IMR-90 (cell line): ENCODE measurements at regions not wholly inside any gene's neighbourhood (a gene's known extent, or its start where the extent isn't known, plus 50 kb on each side); places are given as distances from the start of the nearest gene placed in this dataset.

Source experiments
- ATAC-seq: fragments of 200-7000 bp; cut with Tn5 transposase; 2 replicates; pipeline ENCODE4 v1.9.1; 2020; ENCODE audit warnings: low read depth, mild to moderate bottlenecking, moderate library complexity
- BruUV-seq: library from RNA; stranded (reverse); fragments of 400-500 nt; replicated peaks from 2 replicates; lab custom pipeline; 2021; lab: Mats Ljungman, UMichigan
- CTCF ChIA-PET: fragments of 300-600 bp; formaldehyde crosslinking; extraction: SDS; loops from one replicate; lab custom pipeline; 2021; ENCODE audit warnings: antibody characterized with exemption; lab: Yijun Ruan, JAX
- POLR2A ChIA-PET: fragments of 300-600 bp; sonication (Branson Sonifier 250); formaldehyde crosslinking; loops from one replicate; lab custom pipeline; 2022; ENCODE audit warnings: antibody characterized with exemption; ENCODE audit not compliant: unreplicated experiment; lab: Charles Lee
- DNase-seq: peaks from one replicate; pipeline ENCODE4 v3.0.0; 2013
- H2AFZ ChIP-seq: replicated peaks from 2 replicates; pipeline ENCODE3; 2013; ENCODE audit warnings: low read length, mild to moderate bottlenecking; ENCODE audit not compliant: poor library complexity
- H2AK5ac ChIP-seq: 2 replicates; pipeline ENCODE4 v1.6.1; 2013; ENCODE audit warnings: low read depth, low read length, inconsistent platforms
- H2AK9ac ChIP-seq: replicated peaks from 2 replicates; pipeline ENCODE3; 2013; ENCODE audit warnings: mild to moderate bottlenecking, low read depth, low read length, moderate library complexity; ENCODE audit not compliant: poor library complexity
- H2BK120ac ChIP-seq: 2 replicates; pipeline ENCODE4 v1.6.1; 2013; ENCODE audit warnings: low read depth, low read length, inconsistent platforms
- H2BK15ac ChIP-seq: 3 replicates; pipeline ENCODE4 v1.6.1; 2013; ENCODE audit warnings: low read depth, low read length, inconsistent platforms
- H2BK20ac ChIP-seq: 2 replicates; pipeline ENCODE4 v1.6.1; 2013; ENCODE audit warnings: low read depth, mild to moderate bottlenecking, inconsistent platforms, low read length, moderate library complexity
- H2BK5ac ChIP-seq: 2 replicates; pipeline ENCODE4 v1.6.1; 2013; ENCODE audit warnings: mild to moderate bottlenecking, low read depth, low read length, inconsistent platforms; ENCODE audit not compliant: poor library complexity, severe bottlenecking
- H3K14ac ChIP-seq: replicated peaks from 2 replicates; pipeline ENCODE4 v1.6.1; 2013; ENCODE audit warnings: low read depth, low read length, inconsistent platforms
- H3K18ac ChIP-seq: 2 replicates; pipeline ENCODE4 v1.6.1; 2013; ENCODE audit warnings: low read depth, low read length, control low read depth
- H3K23ac ChIP-seq: 2 replicates; pipeline ENCODE4 v1.6.1; 2013; ENCODE audit warnings: low read depth, low read length, inconsistent platforms
- H3K27ac ChIP-seq: 2 replicates; pipeline ENCODE4 v1.5.1; 2013; ENCODE audit warnings: mild to moderate bottlenecking, control low read depth, low read length; ENCODE audit not compliant: insufficient read depth
- H3K27me3 ChIP-seq: 2 replicates; pipeline ENCODE4 v1.6.1; 2013; ENCODE audit warnings: low read length; ENCODE audit not compliant: control insufficient read depth, insufficient read depth
- H3K36me3 ChIP-seq: 2 replicates; pipeline ENCODE4 v1.6.1; 2013; ENCODE audit warnings: low read length, mixed read lengths; ENCODE audit not compliant: control insufficient read depth, insufficient read depth
- H3K4ac ChIP-seq: 2 replicates; pipeline ENCODE4 v1.6.1; 2013; ENCODE audit warnings: low read depth, low read length, inconsistent platforms
- H3K4me1 ChIP-seq: 2 replicates; pipeline ENCODE4 v1.6.1; 2013; ENCODE audit warnings: low read length, mixed read lengths; ENCODE audit not compliant: control insufficient read depth, insufficient read depth
- H3K4me2 ChIP-seq: 2 replicates; pipeline ENCODE4 v1.6.1; 2013; ENCODE audit warnings: low read depth, mild to moderate bottlenecking, control low read depth, low read length, moderate library complexity
- H3K4me3 ChIP-seq: 2 replicates; pipeline ENCODE4 v1.5.1; 2013; ENCODE audit warnings: low read depth, mild to moderate bottlenecking, control low read depth, low read length, moderate library complexity; ENCODE audit not compliant: insufficient read depth
- H3K56ac ChIP-seq: 2 replicates; pipeline ENCODE4 v1.6.1; 2013; ENCODE audit warnings: low read length, inconsistent platforms; ENCODE audit not compliant: insufficient read depth; ENCODE audit errors: extremely low read depth
- H3K79me1 ChIP-seq, 2 experiments: 2 replicates each; pipeline ENCODE4 v1.6.1; 2013; ENCODE audit warnings: low read length in 2 of 2, inconsistent platforms in 1 of 2, low read depth in 1 of 2
- H3K9ac ChIP-seq: 2 replicates; pipeline ENCODE4 v1.6.1; 2013; ENCODE audit warnings: low read depth, low read length, control low read depth
- H3K9me1 ChIP-seq: 2 replicates; pipeline ENCODE4 v1.6.1; 2013; ENCODE audit warnings: low read length, inconsistent platforms; ENCODE audit not compliant: insufficient read depth
- H3K9me3 ChIP-seq: 2 replicates; pipeline ENCODE4 v1.6.1; 2013; ENCODE audit warnings: low read length; ENCODE audit not compliant: control insufficient read depth, insufficient read depth
- H4K20me1 ChIP-seq: 2 replicates; pipeline ENCODE4 v1.6.1; 2013; ENCODE audit warnings: low read length, inconsistent platforms; ENCODE audit not compliant: insufficient read depth
- H4K5ac ChIP-seq: 2 replicates; pipeline ENCODE4 v1.6.1; 2013; ENCODE audit warnings: mild to moderate bottlenecking, low read depth, low read length, control low read depth
- H4K8ac ChIP-seq, 2 experiments: 2 replicates each; pipeline ENCODE4 v1.6.1; 2013; ENCODE audit warnings: low read depth in 2 of 2, low read length in 2 of 2, control low read depth in 1 of 2, inconsistent platforms in 1 of 2
- H4K91ac ChIP-seq: 2 replicates; pipeline ENCODE4 v1.6.1; 2013; ENCODE audit warnings: low read depth, low read length, inconsistent platforms; ENCODE audit not compliant: insufficient read depth
- CEBPB ChIP-seq: IDR thresholded peaks from 2 replicates; pipeline ENCODE4 v1.6.1; 2012; ENCODE audit warnings: low read depth, low read length, improper control_type of control experiment
- CHD1 ChIP-seq: IDR thresholded peaks from 2 replicates; pipeline ENCODE4 v1.6.1; 2012; ENCODE audit warnings: low read depth, low read length, improper control_type of control experiment
- FOS ChIP-seq: fragments of 150-350 bp; IDR thresholded peaks from 2 replicates; pipeline ENCODE4 v1.6.1; 2016; ENCODE audit warnings: low read depth, low read length
- MAFK ChIP-seq: IDR thresholded peaks from 2 replicates; pipeline ENCODE4 v1.6.1; 2012; ENCODE audit warnings: low read depth, low read length, improper control_type of control experiment
- MAZ ChIP-seq: IDR thresholded peaks from 2 replicates; pipeline ENCODE4 v1.6.1; 2012; ENCODE audit warnings: low read depth, mild to moderate bottlenecking, low read length, improper control_type of control experiment, moderate library complexity, borderline replicate concordance
- MXI1 ChIP-seq: IDR thresholded peaks from 2 replicates; pipeline ENCODE4 v1.6.1; 2012; ENCODE audit warnings: low read depth, mild to moderate bottlenecking, low read length, moderate library complexity, borderline replicate concordance
- NFE2L2 ChIP-seq: fragments of 150-350 bp; IDR thresholded peaks from 2 replicates; pipeline ENCODE4 v1.6.1; 2016; ENCODE audit warnings: low read depth, mild to moderate bottlenecking, low read length
- POLR2A ChIP-seq: IDR thresholded peaks from 2 replicates; pipeline ENCODE4 v1.6.1; 2012; ENCODE audit warnings: mild to moderate bottlenecking, low read depth, low read length
- RAD21 ChIP-seq: IDR thresholded peaks from 2 replicates; pipeline ENCODE4 v1.6.1; 2012; ENCODE audit warnings: low read length, improper control_type of control experiment
- RCOR1 ChIP-seq: IDR thresholded peaks from 2 replicates; pipeline ENCODE4 v1.6.1; 2012; ENCODE audit warnings: mild to moderate bottlenecking, low read length, improper control_type of control experiment; ENCODE audit not compliant: insufficient replicate concordance
- RFX5 ChIP-seq: IDR thresholded peaks from 2 replicates; pipeline ENCODE4 v1.8.0; 2012; ENCODE audit warnings: low read depth, mild to moderate bottlenecking, low read length, moderate library complexity
- SMC3 ChIP-seq: fragments of 150-350 bp; IDR thresholded peaks from 2 replicates; pipeline ENCODE4 v1.6.1; 2016; ENCODE audit warnings: low read depth, mild to moderate bottlenecking, antibody characterized with exemption, low read length, moderate library complexity
- USF2 ChIP-seq: fragments of 150-350 bp; IDR thresholded peaks from 2 replicates; pipeline ENCODE4 v1.6.1; 2017; ENCODE audit warnings: mild to moderate bottlenecking, antibody characterized with exemption, low read length, low read depth
- WGBS, 2 experiments: methylation state at CpG; one replicate each; pipeline versions ENCODE4 v1.1.5 to v1.1.7; 2013; ENCODE audit warnings: missing lambda C conversion rate in 2 of 2; ENCODE audit not compliant: insufficient read length in 1 of 2; ENCODE audit errors: extremely low coverage in 2 of 2; 5-methylcytosine and 5-hydroxymethylcytosine counted together
- dilution Hi-C: fragments of 300-500 bp; cut with HindIII; formaldehyde crosslinking; loops from one replicate; pipeline ENCODE4 v1.14.3; 2018; ENCODE audit warnings: low sequenced_read_pairs; ENCODE audit not compliant: unreplicated experiment
- in situ Hi-C: fragments of 300-500 bp; cut with MboI; formaldehyde crosslinking; loops from 3 replicates; pipeline ENCODE4 v1.14.3; 2019; ENCODE audit warnings: low sequenced_read_pairs, inconsistent platforms, mixed read lengths
- intact Hi-C: fragments of 100-400 bp; cut with micrococcal nuclease; formaldehyde crosslinking; loops from 2 replicates; pipeline ENCODE4 v1.10.0; 2022
- TF ChIP-seq, protein P1 (sequence below): conservative IDR thresholded peaks from 2 replicates; pipeline ENCODE4 v1.5.1; 2012; ENCODE audit warnings: mild to moderate bottlenecking, low read depth, low read length, improper control_type of control experiment
- TF ChIP-seq, protein P2 (sequence below): fragments of 150-350 bp; IDR thresholded peaks from 2 replicates; pipeline ENCODE4 v1.6.1; 2016; ENCODE audit warnings: low read depth, mild to moderate bottlenecking, low read length, moderate library complexity, borderline replicate concordance

DNA sequence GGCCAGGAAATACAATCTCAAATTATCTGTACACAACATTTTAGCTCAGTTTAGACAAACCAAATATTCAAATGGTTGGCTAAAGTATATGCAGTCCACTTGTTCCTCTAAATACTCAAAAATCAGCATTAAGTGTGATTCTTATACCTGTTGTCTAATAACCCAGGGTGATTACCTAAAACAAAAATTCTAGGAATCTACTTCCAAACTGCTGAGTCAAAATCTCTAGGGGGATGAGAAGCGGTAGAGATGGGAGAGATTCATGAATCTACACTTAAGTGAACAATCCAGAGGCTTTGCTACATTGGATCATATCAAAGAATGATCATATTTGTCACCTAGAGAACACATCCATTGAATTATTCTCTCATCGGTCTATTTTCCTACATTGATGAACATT lies 420.9 kb upstream of the PKDCC start:
- Histone ChIP-seq H2BK120ac (no peak overlapping the region), H2AK9ac (no peak overlapping the region), H3K27ac (no peak overlapping the region), H3K79me1 (no peaks in the 10 kb centered on the region), H4K8ac (no peak overlapping the region), H3K9me3 (no peaks in the 10 kb centered on the region), H3K9me1 (no peaks in the 10 kb centered on the region), H3K23ac (no peak overlapping the region), H4K91ac (no peak overlapping the region), H3K4me2 (no peak overlapping the region), H4K20me1 (no peaks in the 10 kb centered on the region), H2BK15ac (no peak overlapping the region), H3K9ac (no peak overlapping the region), H3K36me3 (no peaks in the 10 kb centered on the region), H3K4me3 (no peak overlapping the region), H2BK20ac (no peak overlapping the region), H3K18ac (no peak overlapping the region), H3K56ac (no peak overlapping the region), H3K14ac (no peak overlapping the region), H3K27me3 (no peaks in the 10 kb centered on the region), H2AFZ (no peak overlapping the region), H4K5ac (no peak overlapping the region), H3K4ac (no peak overlapping the region), H2AK5ac (no peak overlapping the region), H3K4me1 (no peaks in the 10 kb centered on the region), H2BK5ac (no peak overlapping the region)
- intact Hi-C loops = no loop called here
- no CpG with 5 or more reads among the region's 2 CpGs for WGBS, 2 experiments
- dilution Hi-C loops = no loop called here
- ATAC-seq (no peak), DNase-seq (no peak)
- in situ Hi-C loops = no loop called here
- ChIA-PET CTCF (interaction anchor here (0.8 kb wide), 1 partner anchor 9 kb away, joined by 3 read pairs; no protein-coding TSS in a partner anchor), POLR2A (no interaction called here)
- TF ChIP-seq CEBPB = no peak
- no peak for TF ChIP-seq RFX5
- no peak for TF ChIP-seq RCOR1
- no peak for TF ChIP-seq NFE2L2
- TF ChIP-seq MXI1 = no peak
- TF ChIP-seq, protein P1, sequence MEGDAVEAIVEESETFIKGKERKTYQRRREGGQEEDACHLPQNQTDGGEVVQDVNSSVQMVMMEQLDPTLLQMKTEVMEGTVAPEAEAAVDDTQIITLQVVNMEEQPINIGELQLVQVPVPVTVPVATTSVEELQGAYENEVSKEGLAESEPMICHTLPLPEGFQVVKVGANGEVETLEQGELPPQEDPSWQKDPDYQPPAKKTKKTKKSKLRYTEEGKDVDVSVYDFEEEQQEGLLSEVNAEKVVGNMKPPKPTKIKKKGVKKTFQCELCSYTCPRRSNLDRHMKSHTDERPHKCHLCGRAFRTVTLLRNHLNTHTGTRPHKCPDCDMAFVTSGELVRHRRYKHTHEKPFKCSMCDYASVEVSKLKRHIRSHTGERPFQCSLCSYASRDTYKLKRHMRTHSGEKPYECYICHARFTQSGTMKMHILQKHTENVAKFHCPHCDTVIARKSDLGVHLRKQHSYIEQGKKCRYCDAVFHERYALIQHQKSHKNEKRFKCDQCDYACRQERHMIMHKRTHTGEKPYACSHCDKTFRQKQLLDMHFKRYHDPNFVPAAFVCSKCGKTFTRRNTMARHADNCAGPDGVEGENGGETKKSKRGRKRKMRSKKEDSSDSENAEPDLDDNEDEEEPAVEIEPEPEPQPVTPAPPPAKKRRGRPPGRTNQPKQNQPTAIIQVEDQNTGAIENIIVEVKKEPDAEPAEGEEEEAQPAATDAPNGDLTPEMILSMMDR = no peak
- no peak for TF ChIP-seq FOS
- no peak for TF ChIP-seq POLR2A
- TF ChIP-seq USF2 = no peak
- TF ChIP-seq RAD21 = no peak
- TF ChIP-seq CHD1 = no peak
- TF ChIP-seq MAZ = no peak
- no peak for TF ChIP-seq SMC3
- TF ChIP-seq, protein P2, sequence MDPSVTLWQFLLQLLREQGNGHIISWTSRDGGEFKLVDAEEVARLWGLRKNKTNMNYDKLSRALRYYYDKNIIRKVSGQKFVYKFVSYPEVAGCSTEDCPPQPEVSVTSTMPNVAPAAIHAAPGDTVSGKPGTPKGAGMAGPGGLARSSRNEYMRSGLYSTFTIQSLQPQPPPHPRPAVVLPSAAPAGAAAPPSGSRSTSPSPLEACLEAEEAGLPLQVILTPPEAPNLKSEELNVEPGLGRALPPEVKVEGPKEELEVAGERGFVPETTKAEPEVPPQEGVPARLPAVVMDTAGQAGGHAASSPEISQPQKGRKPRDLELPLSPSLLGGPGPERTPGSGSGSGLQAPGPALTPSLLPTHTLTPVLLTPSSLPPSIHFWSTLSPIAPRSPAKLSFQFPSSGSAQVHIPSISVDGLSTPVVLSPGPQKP = no peak
- TF ChIP-seq MAFK = no peak
- no TSS peak for BruUV-seq
